ENCODE measurements at regions not wholly inside any gene's neighbourhood (a gene's known extent, or its start where the extent isn't known, plus 50 kb on each side); places are given as distances from the start of the nearest gene placed in this dataset.
"Not testable (repeated sequence)": the region's sequence is repeated elsewhere in the genome, so short reads cannot be mapped to it uniquely, and the experiment has no call there.

DNA sequence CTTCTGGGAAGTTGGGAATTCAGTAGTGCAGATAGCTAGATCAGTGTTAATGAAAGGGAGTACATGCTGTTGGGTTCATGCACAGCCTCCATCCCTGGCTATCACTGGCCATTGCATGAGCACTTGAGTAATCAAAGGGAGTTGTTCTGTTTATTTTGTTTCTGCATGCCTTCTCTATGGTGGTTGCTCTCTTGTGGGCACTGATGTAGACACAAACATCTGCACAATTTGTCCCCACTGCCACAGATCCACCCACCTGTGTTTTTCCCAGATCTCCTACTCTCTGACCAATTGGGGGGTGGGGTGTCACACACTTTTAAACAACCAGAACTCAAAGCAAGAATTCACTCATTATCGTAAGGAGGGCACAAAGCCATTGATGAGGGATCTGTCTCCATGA, 89.7 kb upstream of the DHRS4 start:
- DNase-seq = no peak

DNA sequence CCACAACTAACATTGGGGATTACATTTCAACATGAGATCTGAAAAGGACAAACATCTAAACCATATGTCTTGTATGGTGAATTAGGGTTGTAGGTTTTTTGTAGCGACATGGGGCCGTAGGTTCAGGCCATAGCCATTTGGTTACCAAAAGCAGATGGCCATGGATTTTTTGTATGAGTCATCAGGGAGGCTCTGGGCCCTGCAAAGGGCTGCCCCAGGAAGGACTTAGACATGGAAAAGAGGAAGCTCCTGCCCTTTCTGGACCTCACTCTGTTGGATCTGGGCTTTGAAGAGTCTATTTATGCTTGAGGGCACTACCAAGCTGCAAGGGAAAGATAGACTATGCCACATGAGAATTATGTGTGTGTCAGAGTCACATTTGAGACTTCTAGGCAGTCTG, 89.3 kb upstream of the DHRS4 start:
- peak; percentile 52 for DNase-seq

DNA sequence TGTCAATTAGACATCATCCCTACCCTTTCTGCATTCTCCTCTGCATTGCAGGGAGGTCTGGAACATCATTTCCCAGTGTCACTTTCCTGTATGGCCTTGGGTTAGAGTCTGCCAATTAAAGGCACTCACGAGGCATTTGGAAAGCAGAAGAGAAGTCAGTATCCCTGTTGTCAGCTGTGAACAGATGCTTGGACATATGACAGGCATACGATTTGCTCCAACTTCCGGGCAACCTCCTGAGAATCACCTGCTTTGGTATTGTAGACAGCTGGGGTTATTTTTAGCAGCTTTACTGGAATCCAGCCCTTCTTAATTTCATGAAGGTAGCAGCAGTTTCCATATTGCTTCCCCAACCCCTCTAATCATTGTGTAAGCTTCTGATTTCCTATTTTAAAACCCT, 88.7 kb upstream of the DHRS4 start:
- DNase-seq = no peak

DNA sequence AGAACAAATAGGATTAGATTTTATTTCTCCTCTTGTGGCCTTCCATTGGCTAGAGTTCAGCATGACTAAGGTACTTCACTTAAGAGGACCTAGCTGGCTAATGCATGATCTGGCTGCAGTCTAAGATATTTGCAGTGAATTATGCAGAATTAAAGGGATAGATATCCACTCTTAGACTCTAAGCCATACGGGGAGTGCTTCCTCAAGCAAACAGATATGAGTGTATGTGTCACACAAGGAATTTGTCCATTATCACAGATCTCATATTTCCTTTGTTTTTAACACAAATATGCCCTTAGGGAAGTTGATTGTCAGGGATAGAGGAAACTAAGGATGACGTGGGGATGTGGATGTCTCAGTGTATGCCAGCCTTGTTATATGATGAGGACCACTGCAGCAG, 88.1 kb upstream of the DHRS4 start:
- no peak for DNase-seq

DNA sequence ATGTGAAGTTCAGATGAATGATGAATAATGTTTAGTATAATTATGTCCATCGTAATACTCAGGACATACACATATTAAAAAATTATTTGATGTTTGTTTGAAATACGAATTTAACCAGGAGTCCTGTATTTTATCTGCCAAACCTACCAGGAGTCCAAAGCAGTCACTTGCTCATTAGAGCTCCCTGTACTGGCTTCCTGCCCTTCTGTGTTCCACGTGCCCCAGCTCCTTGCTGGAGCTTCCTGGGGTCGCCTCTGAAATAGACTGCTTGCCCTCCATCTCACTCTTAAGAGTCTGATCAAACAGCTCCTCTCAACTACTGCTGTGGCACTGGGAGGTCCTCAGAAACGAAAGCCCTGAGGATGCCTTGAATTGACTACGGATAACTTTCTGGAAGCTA, 87.3 kb upstream of the DHRS4 start:
- DNase-seq = no peak

DNA sequence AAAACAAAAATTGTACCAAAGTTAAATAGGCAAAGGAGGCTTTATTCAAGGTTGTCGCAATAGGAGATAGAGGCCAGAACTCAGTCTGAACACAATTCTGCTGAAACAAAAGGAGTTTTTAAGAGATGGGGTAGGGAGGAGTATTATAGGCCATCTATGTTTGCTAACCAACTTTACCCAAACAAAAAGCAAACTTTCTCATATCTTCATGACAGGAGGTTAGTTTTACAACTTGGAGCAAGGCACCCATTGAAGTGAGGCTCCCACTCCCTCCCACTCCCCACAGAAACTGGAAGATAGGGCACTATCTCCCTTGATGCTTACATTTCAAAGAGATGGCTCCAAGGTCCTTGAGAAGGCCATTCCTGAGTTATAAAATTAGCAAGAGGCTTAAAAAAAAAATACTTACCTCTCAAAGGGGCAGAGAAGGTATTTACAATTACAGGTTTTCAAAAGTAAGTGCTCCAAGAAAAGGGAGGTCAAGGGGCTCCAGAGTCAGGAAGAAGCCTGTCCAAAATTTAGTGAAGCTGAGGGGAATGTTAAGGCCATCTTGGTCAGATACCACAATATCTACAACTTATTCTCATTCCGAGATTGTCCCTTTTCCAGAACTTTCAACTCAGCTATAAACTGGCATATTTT, 84.4 kb upstream of the DHRS4 start:
- DNase-seq = no peak

DNA sequence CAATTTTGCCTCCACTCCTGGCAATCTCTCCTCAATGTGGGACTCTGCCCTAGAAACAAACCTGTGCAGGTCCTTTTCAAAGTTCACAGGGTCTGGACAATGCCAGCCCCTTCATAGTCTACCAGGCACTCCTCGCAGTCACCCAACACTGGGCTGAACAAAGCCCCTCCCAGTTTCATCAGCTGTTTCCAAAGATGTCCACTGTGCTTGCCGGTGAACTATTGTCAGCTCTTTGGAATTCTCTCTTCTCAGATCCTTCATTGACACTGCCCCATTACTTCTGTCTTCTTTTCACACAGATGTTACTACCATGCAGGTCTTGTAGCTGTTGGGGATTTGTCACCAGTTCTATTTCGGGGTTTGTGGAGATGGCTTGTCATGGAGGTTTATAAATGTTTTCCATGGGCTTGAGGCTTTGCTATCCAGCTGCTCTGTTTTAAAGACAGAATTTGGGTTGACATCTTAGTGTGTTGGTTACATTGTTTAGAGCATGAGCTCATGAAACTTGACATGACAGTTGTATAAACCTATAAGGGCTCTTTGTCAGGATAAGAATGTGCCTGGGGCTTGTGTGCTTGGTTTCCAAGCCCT, 77.3 kb upstream of the DHRS4 start:
- DNase-seq = no peak

DNA sequence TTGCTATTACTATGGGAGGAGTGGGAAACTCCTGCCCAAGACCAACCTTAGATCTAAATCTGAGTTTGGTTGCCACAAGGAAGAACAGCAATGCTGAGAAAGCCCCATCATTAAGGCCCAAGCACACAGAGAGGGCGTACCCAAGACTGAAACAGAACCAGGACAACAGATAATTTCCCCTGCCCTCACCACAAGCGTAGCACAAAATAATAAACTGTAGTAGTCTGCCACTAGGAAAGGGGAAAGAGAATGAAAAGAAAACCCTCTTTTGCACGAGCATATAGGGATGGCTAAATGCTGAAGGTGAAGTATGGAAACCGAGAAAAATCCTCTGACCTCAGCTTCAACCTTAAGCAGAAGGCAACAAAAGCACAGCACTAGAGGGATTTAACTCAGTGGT, 76.5 kb upstream of the DHRS4 start:
- no peak for DNase-seq

DNA sequence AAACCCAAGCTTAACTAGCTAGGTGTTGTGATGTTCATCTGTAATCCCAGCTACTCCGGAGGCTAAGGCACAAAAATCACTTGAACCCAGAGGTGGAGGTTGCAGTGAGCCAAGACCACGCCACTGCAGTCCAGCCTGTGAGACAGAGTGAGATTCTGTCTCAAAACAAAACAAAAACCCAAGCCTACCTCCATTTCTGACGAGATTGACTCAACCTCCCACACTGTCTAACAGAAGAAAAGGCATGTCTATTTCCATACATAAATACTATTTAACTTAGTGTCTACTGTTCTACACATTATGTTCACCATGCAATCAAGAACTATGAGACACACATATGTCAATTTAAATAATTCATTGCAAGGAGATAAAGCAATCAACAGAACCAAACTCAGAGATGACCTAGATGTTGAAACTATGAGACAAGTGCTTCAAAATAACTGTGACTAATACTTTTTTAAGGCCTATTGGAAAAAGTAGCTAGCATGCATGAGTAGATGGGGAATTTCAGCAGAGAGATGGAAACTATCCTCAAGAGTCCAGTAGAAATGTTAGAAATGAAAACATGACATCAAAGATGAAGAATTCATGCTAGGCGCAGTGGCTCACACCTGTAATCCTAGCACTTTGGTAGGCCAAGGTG, 75.9 kb upstream of the DHRS4 start:
- no peak for DNase-seq

DNA sequence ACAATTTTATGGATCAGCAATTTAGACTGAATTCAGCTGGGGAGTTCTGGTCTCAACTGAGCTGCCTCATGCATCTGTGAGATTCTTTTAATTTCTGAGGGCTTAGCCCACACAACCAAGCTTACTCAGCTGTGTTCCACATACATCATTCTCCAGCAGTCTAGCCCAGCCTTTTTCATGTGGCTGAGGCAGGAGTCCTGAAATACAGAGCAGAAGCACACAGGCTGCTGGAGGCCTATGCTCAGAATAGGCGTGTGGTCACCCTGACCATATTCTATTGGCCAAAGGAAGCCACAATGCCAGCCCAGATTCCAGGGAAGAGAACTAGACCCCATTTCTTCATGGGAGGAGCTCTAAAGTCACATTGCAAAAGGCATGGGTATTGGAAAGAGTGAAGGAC, 72.3 kb upstream of the DHRS4 start:
- no peak for DNase-seq

DNA sequence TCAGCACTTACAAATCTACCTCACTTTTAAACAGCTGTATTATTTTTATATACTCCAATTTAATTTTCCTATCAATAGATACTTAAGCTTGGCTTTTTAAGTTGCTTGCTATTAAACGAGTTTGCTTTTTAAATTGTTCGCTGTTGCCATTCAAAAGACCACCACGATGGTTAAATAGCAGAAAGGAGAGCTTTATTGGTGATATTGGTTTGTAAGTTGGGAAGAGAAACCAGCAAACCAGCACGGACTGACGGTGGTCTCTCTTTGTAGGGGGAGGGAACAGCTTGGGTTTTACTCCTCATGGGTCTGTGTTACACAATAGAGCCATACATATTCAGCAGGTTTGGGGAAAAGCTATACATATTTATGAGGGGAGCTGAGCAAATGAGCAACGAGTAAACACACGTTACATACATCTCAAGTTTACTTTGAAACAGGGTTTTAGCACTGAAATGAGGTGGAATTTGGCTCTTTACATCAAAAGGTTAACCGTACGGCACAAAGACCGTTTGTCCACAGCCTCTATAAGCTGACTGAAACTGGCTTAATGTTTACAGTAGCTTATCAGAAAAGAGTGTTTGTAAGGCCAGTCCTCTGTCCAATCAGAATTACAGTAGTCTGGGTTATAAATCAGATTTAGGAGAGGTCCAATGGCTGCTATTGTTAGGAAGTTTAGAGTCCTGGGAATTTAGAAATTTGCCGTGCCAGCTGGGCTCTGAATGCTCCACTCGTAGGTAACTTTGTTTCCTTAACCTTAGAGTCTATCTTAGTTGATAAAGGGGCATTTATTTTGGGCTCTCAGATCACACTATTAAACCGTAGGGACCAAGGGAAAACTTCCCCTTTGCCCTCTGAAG, 69.7 kb upstream of the DHRS4 start:
- no peak for DNase-seq

DNA sequence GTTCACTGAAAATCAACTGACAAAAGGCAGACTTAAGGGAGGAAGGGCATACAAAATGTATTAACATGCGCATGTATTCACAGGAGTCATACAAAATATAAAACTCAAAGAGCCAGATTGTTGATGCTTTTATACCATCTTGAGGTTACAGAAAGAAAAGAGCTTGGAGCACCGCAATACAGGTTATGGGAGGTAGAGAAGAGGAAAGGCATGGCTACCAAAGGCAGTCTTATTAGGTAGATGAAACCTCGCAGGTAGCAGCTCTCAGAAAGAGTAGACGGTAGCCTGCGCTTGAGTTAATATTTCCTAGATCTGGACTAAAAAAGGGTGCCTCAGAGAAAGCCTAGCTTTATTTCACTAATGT, 69.0 kb upstream of the DHRS4 start:
- no peak for DNase-seq

DNA sequence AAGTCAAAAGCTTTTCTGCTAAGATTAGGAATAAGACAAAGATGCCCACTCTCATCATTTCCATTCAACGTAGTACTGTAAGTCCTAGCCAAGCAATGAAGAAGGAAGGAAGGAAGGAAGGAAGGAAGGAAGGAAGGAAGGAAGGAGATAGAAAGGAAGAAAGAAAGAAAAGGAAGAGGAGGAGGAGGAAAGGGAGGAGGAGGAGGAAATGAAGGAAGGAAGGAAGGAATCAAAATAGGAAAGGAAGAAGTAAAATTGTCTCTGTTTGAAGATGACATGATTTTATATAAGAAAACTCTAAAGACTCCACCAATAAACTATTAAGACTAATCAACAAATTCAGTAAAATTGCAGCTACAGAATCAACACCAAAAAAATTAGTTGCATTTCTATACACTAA, 66.0 kb upstream of the DHRS4 start:
- DNase-seq = no peak

DNA sequence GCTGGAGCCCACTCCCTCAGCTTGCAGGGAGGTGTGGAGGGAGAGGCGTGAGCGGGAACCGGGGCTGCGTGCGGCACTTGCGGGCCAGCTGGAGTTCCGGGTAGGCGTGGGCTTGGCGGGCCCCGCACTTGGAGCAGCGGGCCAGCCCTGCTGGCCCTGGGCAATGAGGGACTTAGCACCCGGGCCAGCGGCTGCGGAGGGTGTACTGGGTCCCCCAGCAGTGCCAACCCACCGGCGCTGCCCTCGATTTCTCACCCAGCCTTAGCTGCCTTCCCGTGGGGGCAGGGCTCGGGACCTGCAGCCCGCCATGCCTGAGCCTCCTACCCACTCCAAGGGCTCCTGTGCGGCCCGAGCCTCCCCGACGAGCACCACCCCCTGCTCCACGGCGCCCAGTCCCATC, 61.9 kb upstream of the DHRS4 start:
- DNase-seq = not testable (repeated sequence)

DNA sequence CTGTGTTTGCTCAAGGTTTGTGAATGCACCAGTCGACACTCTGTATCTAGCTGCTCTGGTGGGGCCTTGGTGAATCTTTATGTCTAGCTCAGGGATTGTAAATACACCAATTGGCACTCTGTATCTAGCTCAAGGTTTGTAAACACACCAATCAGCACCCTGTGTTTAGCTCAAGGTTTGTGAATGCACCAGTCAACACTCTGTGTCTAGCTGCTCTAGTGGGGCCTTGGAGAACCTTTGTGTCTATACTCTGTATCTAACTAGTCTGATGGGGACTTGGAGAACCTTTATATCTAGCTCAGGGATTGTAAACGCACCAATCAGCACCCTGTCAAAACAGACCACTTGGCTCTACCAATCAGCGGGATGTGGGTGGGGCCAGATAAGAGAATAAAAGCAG, 61.3 kb upstream of the DHRS4 start:
- not testable (repeated sequence) for DNase-seq

DNA sequence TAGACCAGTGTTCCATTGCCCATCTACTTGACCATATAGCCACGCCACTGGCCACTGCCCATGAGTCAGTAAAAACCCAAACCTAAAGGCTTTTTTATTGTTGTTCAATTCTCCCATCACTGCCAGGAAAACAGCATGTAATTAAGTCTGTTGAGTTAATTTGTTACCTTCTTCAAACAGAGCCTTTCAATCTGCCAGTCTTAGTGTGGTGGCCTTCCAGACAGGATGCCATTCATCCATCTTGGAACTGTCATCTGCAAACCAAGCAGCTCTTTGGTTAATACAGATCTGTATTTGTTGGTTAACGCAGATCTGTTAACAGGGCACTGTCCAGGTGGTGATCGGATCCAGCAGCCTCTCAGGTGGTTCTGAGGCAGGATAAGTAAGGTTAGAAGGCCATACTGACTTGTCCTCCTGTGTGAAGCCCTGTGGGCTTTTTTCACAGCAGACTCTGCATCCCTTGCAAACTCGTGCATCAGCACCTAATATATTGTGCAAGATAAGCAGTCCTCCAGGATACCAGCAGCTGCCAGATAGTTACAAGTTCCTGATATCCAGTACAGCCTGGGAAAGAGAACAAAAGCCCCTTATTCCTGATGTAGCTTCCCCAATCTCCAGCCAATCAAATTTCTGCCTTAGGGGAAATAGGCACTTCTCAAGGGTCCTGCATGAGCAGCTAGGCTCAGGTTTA, 59.1 kb upstream of the DHRS4 start:
- DNase-seq = no peak

DNA sequence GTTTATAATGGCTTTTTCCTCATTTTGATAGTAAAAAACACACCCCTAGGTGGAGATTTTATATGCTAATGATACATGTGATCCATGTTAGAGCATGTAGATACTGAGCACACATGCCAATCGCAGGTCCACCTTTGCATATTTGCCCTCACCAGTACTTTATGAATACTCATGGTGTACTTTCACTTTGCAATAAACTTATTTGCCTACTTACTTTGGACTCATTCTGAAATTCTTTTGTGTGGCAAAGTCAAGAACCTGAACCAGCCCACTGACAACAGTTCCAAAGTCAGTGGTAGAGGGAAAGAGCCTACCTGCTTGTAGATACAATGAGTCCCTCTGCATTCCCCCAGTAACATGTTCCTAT, 58.5 kb upstream of the DHRS4 start:
- no peak for DNase-seq

DNA sequence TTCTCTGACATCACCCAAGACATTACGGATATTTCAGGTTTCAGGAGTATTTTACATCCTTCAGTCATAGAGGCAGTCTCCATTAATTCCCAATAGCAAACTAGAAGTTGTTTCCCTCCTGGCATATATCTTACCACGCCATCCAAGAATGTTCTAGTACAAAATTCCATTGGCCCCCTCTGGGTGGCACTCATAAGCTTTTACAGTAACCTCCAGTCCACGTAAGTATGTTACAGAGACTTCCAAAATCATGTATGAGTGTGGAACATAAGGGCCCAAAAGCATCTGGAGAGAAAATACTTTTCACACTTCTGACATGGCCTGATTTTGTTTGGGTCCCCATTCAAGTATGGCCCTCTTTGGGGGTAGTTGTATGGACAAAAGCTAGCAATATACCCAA, 58.1 kb upstream of the DHRS4 start:
- no peak for DNase-seq

DNA sequence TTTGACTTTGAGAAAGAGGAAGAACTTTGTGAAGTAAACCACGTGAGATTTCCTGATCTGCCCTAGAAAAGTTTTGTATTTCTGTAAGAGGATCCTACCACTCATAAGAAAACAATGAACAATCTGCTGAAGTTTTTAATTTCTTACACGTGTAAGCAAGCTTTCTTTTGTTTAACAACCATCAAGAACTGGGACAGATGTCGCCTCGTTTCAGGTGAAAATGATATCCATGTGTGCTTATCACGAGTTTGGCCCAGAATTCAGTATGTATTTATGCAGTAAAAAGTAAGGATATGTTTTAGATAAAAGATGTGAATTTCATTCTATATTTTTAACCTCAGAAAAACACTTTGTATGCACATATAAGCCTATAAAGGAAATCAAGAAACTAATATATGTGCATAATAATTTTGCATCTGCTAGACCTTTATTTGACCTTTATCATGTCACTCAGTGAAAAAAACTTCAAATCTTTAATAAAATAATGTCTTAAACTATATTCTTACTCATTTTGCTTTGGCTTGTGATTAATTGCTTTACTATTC, 56.9 kb upstream of the DHRS4 start:
- peak; percentile 3 for DNase-seq

DNA sequence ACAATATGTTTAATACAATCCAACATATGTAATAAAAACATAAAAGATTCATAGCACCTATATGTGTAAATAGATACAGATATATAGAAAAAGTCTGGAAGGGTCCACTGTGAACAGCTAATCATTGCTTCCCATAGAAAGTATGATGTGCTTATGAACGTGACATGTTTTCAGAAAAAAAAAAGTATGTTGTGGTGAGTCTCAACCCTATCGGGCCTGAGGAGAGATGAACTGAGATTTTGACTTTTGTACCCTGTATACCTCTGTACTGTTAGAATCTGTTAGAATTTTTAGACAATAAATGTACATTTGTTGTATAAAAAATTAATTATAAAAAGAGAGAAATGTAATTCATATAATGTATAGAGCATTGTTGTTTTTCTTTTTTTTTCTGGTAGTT, 56.3 kb upstream of the DHRS4 start:
- DNase-seq = not testable (repeated sequence)

DNA sequence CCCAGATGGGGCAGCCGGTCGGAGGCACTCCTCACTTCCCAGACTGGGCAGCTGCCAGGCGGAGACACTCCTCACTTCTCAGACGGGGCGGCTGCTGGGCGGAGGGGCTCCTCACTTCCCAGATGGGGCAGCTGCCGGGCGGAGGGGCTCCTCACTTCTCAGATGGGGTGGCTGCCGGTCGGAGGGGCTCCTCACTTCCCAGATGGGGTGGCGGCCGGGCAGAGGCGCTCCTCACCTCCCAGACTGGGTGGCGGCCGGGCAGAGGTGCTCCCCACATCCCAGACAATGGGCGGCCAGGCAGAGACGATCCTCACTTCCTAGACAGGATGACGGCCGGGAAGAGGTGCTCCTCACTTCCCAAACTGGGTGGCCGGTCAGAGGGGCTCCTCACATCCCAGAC, 55.2 kb upstream of the DHRS4 start:
- DNase-seq = not testable (repeated sequence)

DNA sequence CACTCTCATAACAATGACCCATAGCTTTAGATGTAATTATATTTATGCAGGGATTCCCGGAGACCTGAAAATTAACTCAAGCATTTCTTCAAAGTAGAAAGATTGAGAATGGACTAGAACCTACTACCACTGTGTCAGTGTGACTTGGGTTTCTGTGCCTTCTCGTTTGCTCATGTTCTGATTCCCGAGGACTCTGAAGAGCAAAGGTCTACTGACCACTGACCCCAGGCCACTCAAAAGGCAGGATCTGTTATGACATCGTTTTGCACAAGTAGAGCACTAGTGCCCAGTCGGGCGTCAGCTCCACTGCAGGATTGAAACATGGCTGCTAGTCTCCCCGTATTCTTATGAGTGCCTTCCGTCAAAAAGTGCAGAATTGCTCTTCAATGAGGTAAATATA, 53.8 kb upstream of the DHRS4 start:
- no peak for DNase-seq

DNA sequence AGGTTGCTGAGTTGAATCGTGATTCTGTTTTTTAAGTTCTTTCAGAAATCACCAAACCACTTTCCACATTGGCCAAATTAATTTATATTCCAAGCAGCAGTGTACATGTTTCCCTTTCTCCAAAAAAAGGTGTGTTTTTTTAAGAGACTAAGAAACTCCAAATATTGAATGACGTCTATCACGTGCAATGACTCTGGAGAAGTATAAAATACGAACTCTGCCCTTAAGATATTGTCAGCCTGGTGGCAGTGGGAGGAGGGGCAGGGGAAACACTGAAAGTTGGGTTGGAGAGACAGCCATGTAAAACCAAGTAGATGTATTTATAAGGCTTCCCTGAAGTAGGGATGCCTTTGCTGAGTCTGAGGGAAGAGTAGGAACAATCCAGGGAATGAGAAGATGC, 50.1 kb upstream of the DHRS4 start:
- no peak for DNase-seq

Measured in MV-4-11 (cell line).